Esophagus muscularis mucosa (tissue), 4 donors: ENCODE measurements at regions not wholly inside any gene's neighbourhood (a gene's known extent, or its start where the extent isn't known, plus 50 kb on each side); places are given as distances from the start of the nearest gene placed in this dataset.

Source experiments
- DNase-seq: peaks from one replicate; pipeline ENCODE4 v3.0.0-alpha.2; 2017; ENCODE audit errors: extremely low spot score
- H3K27ac ChIP-seq, 4 donors: fragments of 200-600 bp; sonication (generic); replicated peaks in 1 of 4; 1 replicate in 3 of 4; 2 replicates in 1 of 4; pipeline ENCODE4 v1.5.1; 2016 to 2019; ENCODE audit warnings: mild to moderate bottlenecking in 1 of 4
- H3K27me3 ChIP-seq, 4 donors: fragments of 200-600 bp; sonication (generic); one replicate each; pipeline versions ENCODE4 v1.5.1 to v1.6.0; 2016 to 2019
- H3K36me3 ChIP-seq, 4 donors: fragments of 200-600 bp; sonication (generic); one replicate each; pipeline ENCODE4 v1.5.1; 2016 to 2019
- H3K4me1 ChIP-seq, 4 donors: fragments of 200-600 bp; sonication (generic); one replicate each; pipeline ENCODE4 v1.5.1; 2016 to 2019
- H3K4me3 ChIP-seq, 4 donors: fragments of 200-600 bp; sonication (generic); 1 replicate in 2 of 4; 2 replicates in 2 of 4; pipeline ENCODE4 v1.5.1; 2016 to 2019; ENCODE audit warnings: mild to moderate bottlenecking in 4 of 4, moderate library complexity in 1 of 4
- H3K9me3 ChIP-seq, 4 donors: fragments of 200-600 bp; sonication (generic); 1 replicate in 3 of 4; 2 replicates in 1 of 4; pipeline ENCODE4 v1.5.1; 2016 to 2019
- CTCF ChIP-seq, 3 experiments: fragments of 200-600 bp in 2 of 3; fragments of 450-650 bp in 1 of 3; sonication (generic) in 2 of 3; IDR thresholded peaks; one replicate each; pipeline ENCODE4 v1.5.1; 2017 to 2019; ENCODE audit warnings: antibody characterized with exemption in 3 of 3, mild to moderate bottlenecking in 2 of 3, moderate library complexity in 1 of 3
- EP300 ChIP-seq: sonication (generic); formaldehyde crosslinking; IDR thresholded peaks from one replicate; pipeline ENCODE4 v1.6.1; 2017; ENCODE audit warnings: antibody characterized with exemption
- POLR2A ChIP-seq: fragments of 450-650 bp; IDR thresholded peaks from one replicate; pipeline ENCODE4 v1.6.1; 2017; ENCODE audit warnings: antibody characterized with exemption, moderate library complexity, mild to moderate bottlenecking, low read depth
- POLR2AphosphoS5 ChIP-seq, 2 donors: sonication (generic); formaldehyde crosslinking; IDR thresholded peaks; one replicate each; pipeline ENCODE4 v1.6.1; 2017; ENCODE audit warnings: antibody characterized with exemption in 2 of 2
- WGBS: methylation state at CpG from one replicate; pipeline ENCODE4 v1.1.5; 2018; 5-methylcytosine and 5-hydroxymethylcytosine counted together
- intact Hi-C: fragments of 100-400 bp; cut with DNase I; formaldehyde crosslinking; loops from one replicate; pipeline ENCODE4 v1.15.1; 2023

GRCh38 chr4:175536852-175537453 lies 275.1 kb downstream of the GPM6A start:
- no peak overlapping the region for H3K4me3 ChIP-seq
- no peak overlapping the region for H3K27ac ChIP-seq
- 32% methylated on average over 6 of the region's 6 CpGs for WGBS
- no peaks in the 10 kb centered on the region for H3K4me1 ChIP-seq
- DNase-seq: no peak
- H3K27me3 ChIP-seq: no peaks in the 10 kb centered on the region
- TF ChIP-seq CTCF (IDR thresholded peaks at IDR 0.05) (peak; percentile 34 to 53 (median 52)), POLR2AphosphoS5 (IDR thresholded peaks at IDR 0.05) (no peak), POLR2A (no peak), EP300 (no peak)
- intact Hi-C loops: loop anchor here (10.0 kb wide), 1 partner anchor 772 kb away; no protein-coding TSS in a partner anchor
- no peaks in the 10 kb centered on the region for H3K36me3 ChIP-seq
- peaks cover 0 to 11% (median 5%) of the 10 kb centered on the region in 4 donors for H3K9me3 ChIP-seq

GRCh38 chr4:175539498-175539897 lies 272.6 kb downstream of the GPM6A start:
- WGBS: 79% methylated on average over 2 of the region's 2 CpGs
- Histone ChIP-seq H3K4me3 (no peak overlapping the region), H3K27me3 (no peaks in the 10 kb centered on the region), H3K9me3 (peaks cover 0 to 11% (median 2%) of the 10 kb centered on the region in 4 donors), H3K36me3 (no peaks in the 10 kb centered on the region), H3K4me1 (peaks cover 0 to 9% (median 3%) of the 10 kb centered on the region in 4 donors), H3K27ac (no peak overlapping the region)
- no peak for DNase-seq
- TF ChIP-seq EP300: no peak
- TF ChIP-seq CTCF (IDR thresholded peaks at IDR 0.05): no peak
- no peak for TF ChIP-seq POLR2A
- TF ChIP-seq POLR2AphosphoS5 (IDR thresholded peaks at IDR 0.05): no peak
- intact Hi-C loops: loop anchor here (10.0 kb wide), 1 partner anchor 775 kb away; no protein-coding TSS in a partner anchor

GRCh38 chr4:175540151-175540550 lies 271.9 kb downstream of the GPM6A start:
- intact Hi-C loops: no loop called here
- no peaks in the 10 kb centered on the region for H3K36me3 ChIP-seq
- peaks cover 0 to 11% (median 2%) of the 10 kb centered on the region in 4 donors for H3K9me3 ChIP-seq
- H3K27ac ChIP-seq: no peak overlapping the region
- no peak for DNase-seq
- H3K4me3 ChIP-seq: no peak overlapping the region
- WGBS: 81% methylated on average over 1 of the region's 1 CpG
- no peak for TF ChIP-seq CTCF (IDR thresholded peaks at IDR 0.05)
- TF ChIP-seq EP300: no peak
- no peak for TF ChIP-seq POLR2AphosphoS5 (IDR thresholded peaks at IDR 0.05)
- no peak for TF ChIP-seq POLR2A
- no peaks in the 10 kb centered on the region for H3K27me3 ChIP-seq
- H3K4me1 ChIP-seq: peaks cover 0 to 9% (median 3%) of the 10 kb centered on the region in 4 donors

GRCh38 chr4:175540732-175541131 lies 271.3 kb downstream of the GPM6A start:
- TF ChIP-seq CTCF (IDR thresholded peaks at IDR 0.05): no peak
- TF ChIP-seq POLR2AphosphoS5 (IDR thresholded peaks at IDR 0.05): no peak
- no peak for TF ChIP-seq EP300
- TF ChIP-seq POLR2A: no peak
- DNase-seq: no peak
- Histone ChIP-seq H3K9me3 (peaks cover 0 to 11% (median 2%) of the 10 kb centered on the region in 4 donors), H3K4me3 (no peak overlapping the region), H3K4me1 (peaks cover 0 to 9% (median 3%) of the 10 kb centered on the region in 4 donors), H3K27ac (no peak overlapping the region), H3K36me3 (no peaks in the 10 kb centered on the region), H3K27me3 (no peaks in the 10 kb centered on the region)
- intact Hi-C loops: no loop called here
- WGBS: 92% methylated on average over 7 of the region's 7 CpGs

GRCh38 chr4:175542786-175543185 lies 269.3 kb downstream of the GPM6A start:
- Histone ChIP-seq H3K4me1 (peaks cover 0 to 9% (median 3%) of the 10 kb centered on the region in 4 donors), H3K27ac (no peak overlapping the region), H3K4me3 (no peak overlapping the region), H3K9me3 (peaks cover 0 to 11% (median 2%) of the 10 kb centered on the region in 4 donors), H3K36me3 (no peaks in the 10 kb centered on the region), H3K27me3 (no peaks in the 10 kb centered on the region)
- no peak for TF ChIP-seq POLR2A
- no peak for TF ChIP-seq EP300
- no peak for TF ChIP-seq CTCF (IDR thresholded peaks at IDR 0.05)
- TF ChIP-seq POLR2AphosphoS5 (IDR thresholded peaks at IDR 0.05): no peak
- no peak for DNase-seq
- 38% methylated on average over 1 of the region's 1 CpG for WGBS
- intact Hi-C loops: no loop called here
